ENCODE measurements at regions not wholly inside any gene's neighbourhood (a gene's known extent, or its start where the extent isn't known, plus 50 kb on each side); places are given as distances from the start of the nearest gene placed in this dataset.

- Mint-ChIP-seq H3K36me3 (ENCODE audit: low read depth) (no peaks in the 10 kb centered on the region), H3K4me1 (ENCODE audit: low read depth) (no peaks in the 10 kb centered on the region), H3K9me3 (no peaks in the 10 kb centered on the region), H3K27me3 (no peaks in the 10 kb centered on the region), H3K27ac (no peak overlapping the region), H3K4me3 (no peak overlapping the region)
- intact Hi-C loops (cut with micrococcal nuclease) = no loop called here
Observed at GRCh38 chr5:90162324-90162723, 247.2 kb downstream of the CETN3 start.

GRCh38 chr5:90161414-90161813 is 248.1 kb downstream of the CETN3 start:
- H3K36me3 Mint-ChIP-seq (ENCODE audit: low read depth) = no peaks in the 10 kb centered on the region
- H3K4me1 Mint-ChIP-seq (ENCODE audit: low read depth) = no peaks in the 10 kb centered on the region
- intact Hi-C loops (cut with micrococcal nuclease) = no loop called here
- no peak overlapping the region for H3K4me3 Mint-ChIP-seq
- no peaks in the 10 kb centered on the region for H3K9me3 Mint-ChIP-seq
- no peaks in the 10 kb centered on the region for H3K27me3 Mint-ChIP-seq
- no peak overlapping the region for H3K27ac Mint-ChIP-seq

- no peaks in the 10 kb centered on the region for H3K4me1 Mint-ChIP-seq (ENCODE audit: low read depth)
- no peak overlapping the region for H3K4me3 Mint-ChIP-seq
- intact Hi-C loops (cut with micrococcal nuclease) = no loop called here
- H3K27me3 Mint-ChIP-seq = no peaks in the 10 kb centered on the region
- H3K36me3 Mint-ChIP-seq (ENCODE audit: low read depth) = no peaks in the 10 kb centered on the region
- no peak overlapping the region for H3K27ac Mint-ChIP-seq
- no peaks in the 10 kb centered on the region for H3K9me3 Mint-ChIP-seq
Observed at GRCh38 chr5:90158131-90158530, 251.4 kb downstream of the CETN3 start.

- no peaks in the 10 kb centered on the region for H3K27me3 Mint-ChIP-seq
- H3K4me1 Mint-ChIP-seq (ENCODE audit: low read depth) = no peaks in the 10 kb centered on the region
- H3K4me3 Mint-ChIP-seq = no peak overlapping the region
- H3K27ac Mint-ChIP-seq = no peak overlapping the region
- H3K9me3 Mint-ChIP-seq = peaks cover 12% of the 10 kb centered on the region
- no peaks in the 10 kb centered on the region for H3K36me3 Mint-ChIP-seq (ENCODE audit: low read depth)
- intact Hi-C loops (cut with micrococcal nuclease) = no loop called here
Observed at GRCh38 chr5:90153031-90153430, 256.5 kb downstream of the CETN3 start.

- H3K27ac Mint-ChIP-seq = no peak overlapping the region
- H3K36me3 Mint-ChIP-seq (ENCODE audit: low read depth) = no peaks in the 10 kb centered on the region
- intact Hi-C loops (cut with micrococcal nuclease) = no loop called here
- peaks cover 22% of the 10 kb centered on the region for H3K9me3 Mint-ChIP-seq
- H3K27me3 Mint-ChIP-seq = no peaks in the 10 kb centered on the region
- H3K4me1 Mint-ChIP-seq (ENCODE audit: low read depth) = no peaks in the 10 kb centered on the region
- H3K4me3 Mint-ChIP-seq = no peak overlapping the region
Observed at GRCh38 chr5:90144625-90145327, 264.8 kb downstream of the CETN3 start.

- Mint-ChIP-seq H3K4me3 (no peak overlapping the region), H3K4me1 (ENCODE audit: low read depth) (no peaks in the 10 kb centered on the region)
- intact Hi-C loops (cut with micrococcal nuclease) = no loop called here
Observed at GRCh38 chr5:90142541-90142940, 267.0 kb downstream of the CETN3 start.

GRCh38 chr5:90141984-90142383 is 267.6 kb downstream of the CETN3 start:
- Mint-ChIP-seq H3K4me3 (no peak overlapping the region), H3K27ac (no peak overlapping the region), H3K36me3 (ENCODE audit: low read depth) (no peaks in the 10 kb centered on the region), H3K4me1 (ENCODE audit: low read depth) (no peaks in the 10 kb centered on the region), H3K9me3 (no peaks in the 10 kb centered on the region), H3K27me3 (no peaks in the 10 kb centered on the region)
- intact Hi-C loops (cut with micrococcal nuclease) = no loop called here

More at GRCh38 chr5:90142541-90142940, 267.0 kb downstream of the CETN3 start:
- H3K27ac Mint-ChIP-seq = no peak overlapping the region
- peaks cover 5% of the 10 kb centered on the region for H3K9me3 Mint-ChIP-seq
- no peaks in the 10 kb centered on the region for H3K27me3 Mint-ChIP-seq
- no peaks in the 10 kb centered on the region for H3K36me3 Mint-ChIP-seq (ENCODE audit: low read depth)

GRCh38 chr5:90136952-90137528 is 272.5 kb downstream of the CETN3 start:
- no peaks in the 10 kb centered on the region for H3K27me3 Mint-ChIP-seq
- H3K4me3 Mint-ChIP-seq = no peak overlapping the region
- H3K27ac Mint-ChIP-seq = peak overlapping the region; percentile 41
- H3K9me3 Mint-ChIP-seq = no peaks in the 10 kb centered on the region
- peaks cover 11% of the 10 kb centered on the region for H3K4me1 Mint-ChIP-seq (ENCODE audit: low read depth)
- intact Hi-C loops (cut with micrococcal nuclease) = no loop called here
- H3K36me3 Mint-ChIP-seq (ENCODE audit: low read depth) = no peaks in the 10 kb centered on the region

- H3K27ac Mint-ChIP-seq = peak overlapping the region; percentile 41
- H3K36me3 Mint-ChIP-seq (ENCODE audit: low read depth) = no peaks in the 10 kb centered on the region
Observed at GRCh38 chr5:90135779-90136378, 273.7 kb downstream of the CETN3 start.

GRCh38 chr5:90134892-90135291 is 274.7 kb downstream of the CETN3 start:
- Mint-ChIP-seq H3K36me3 (ENCODE audit: low read depth) (no peaks in the 10 kb centered on the region), H3K27ac (no peak overlapping the region), H3K4me3 (no peak overlapping the region), H3K27me3 (no peaks in the 10 kb centered on the region), H3K9me3 (no peaks in the 10 kb centered on the region), H3K4me1 (ENCODE audit: low read depth) (peaks cover 24% of the 10 kb centered on the region)
- intact Hi-C loops (cut with micrococcal nuclease) = no loop called here

More at GRCh38 chr5:90135779-90136378, 273.7 kb downstream of the CETN3 start:
- Mint-ChIP-seq H3K9me3 (no peaks in the 10 kb centered on the region), H3K4me3 (no peak overlapping the region), H3K4me1 (ENCODE audit: low read depth) (peaks cover 23% of the 10 kb centered on the region), H3K27me3 (no peaks in the 10 kb centered on the region)
- intact Hi-C loops (cut with micrococcal nuclease) = no loop called here

- H3K36me3 Mint-ChIP-seq (ENCODE audit: low read depth) = no peaks in the 10 kb centered on the region
- no peak overlapping the region for H3K27ac Mint-ChIP-seq
- intact Hi-C loops (cut with micrococcal nuclease) = no loop called here
- H3K4me1 Mint-ChIP-seq (ENCODE audit: low read depth) = peaks cover 24% of the 10 kb centered on the region
- no peak overlapping the region for H3K4me3 Mint-ChIP-seq
- H3K27me3 Mint-ChIP-seq = no peaks in the 10 kb centered on the region
- no peaks in the 10 kb centered on the region for H3K9me3 Mint-ChIP-seq
Observed at GRCh38 chr5:90134381-90134780, 275.2 kb downstream of the CETN3 start.

- no peaks in the 10 kb centered on the region for H3K27me3 Mint-ChIP-seq
- intact Hi-C loops (cut with micrococcal nuclease) = no loop called here
- no peak overlapping the region for H3K4me3 Mint-ChIP-seq
- H3K36me3 Mint-ChIP-seq (ENCODE audit: low read depth) = no peaks in the 10 kb centered on the region
- peak overlapping the region; percentile 20 for H3K27ac Mint-ChIP-seq
- no peaks in the 10 kb centered on the region for H3K9me3 Mint-ChIP-seq
- peaks cover 24% of the 10 kb centered on the region for H3K4me1 Mint-ChIP-seq (ENCODE audit: low read depth)
Observed at GRCh38 chr5:90133941-90134340, 275.6 kb downstream of the CETN3 start.

- Mint-ChIP-seq H3K27me3 (no peaks in the 10 kb centered on the region), H3K4me1 (ENCODE audit: low read depth) (peaks cover 24% of the 10 kb centered on the region), H3K4me3 (no peak overlapping the region), H3K36me3 (ENCODE audit: low read depth) (no peaks in the 10 kb centered on the region), H3K9me3 (no peaks in the 10 kb centered on the region), H3K27ac (peak overlapping the region; percentile 83)
- intact Hi-C loops (cut with micrococcal nuclease) = no loop called here
Observed at GRCh38 chr5:90131383-90132133, 278.0 kb downstream of the CETN3 start.

- Mint-ChIP-seq H3K27me3 (no peaks in the 10 kb centered on the region), H3K27ac (no peak overlapping the region), H3K4me1 (ENCODE audit: low read depth) (peaks cover 24% of the 10 kb centered on the region), H3K4me3 (no peak overlapping the region), H3K36me3 (ENCODE audit: low read depth) (no peaks in the 10 kb centered on the region), H3K9me3 (no peaks in the 10 kb centered on the region)
- intact Hi-C loops (cut with micrococcal nuclease) = no loop called here
Observed at GRCh38 chr5:90128551-90128950, 281.0 kb downstream of the CETN3 start.
